K562 (cell line): ENCODE measurements at regions not wholly inside any gene's neighbourhood (a gene's known extent, or its start where the extent isn't known, plus 50 kb on each side); places are given as distances from the start of the nearest gene placed in this dataset.

Experiments used
- CEBPB ChIP-seq: fragments of 450-650 bp; IDR thresholded peaks from 2 replicates; pipeline ENCODE4 v1.6.1; 2016; ENCODE audit warnings: missing genetic modification characterization, missing compliant biosample characterization
- CTCF ChIP-seq, 3 experiments: IDR thresholded peaks in 2 of 3; conservative IDR thresholded peaks in 1 of 3; 2 replicates each; pipeline ENCODE4 v1.5.1; 2011 to 2012; ENCODE audit warnings: low read length in 3 of 3, mild to moderate bottlenecking in 3 of 3, control low read depth in 2 of 3, improper control_type of control experiment in 1 of 3, inconsistent platforms in 1 of 3, low read depth in 1 of 3, mixed read lengths in 1 of 3, moderate library complexity in 1 of 3; ENCODE audit not compliant: insufficient read depth in 2 of 3
- FOS ChIP-seq: IDR thresholded peaks from 3 replicates; pipeline ENCODE4 v1.6.1; 2011; ENCODE audit not compliant: insufficient read length; ENCODE audit errors: extremely low read depth
- FUS ChIP-seq: fragments of 200-400 bp; formaldehyde crosslinking; optimal IDR thresholded peaks from 2 replicates; pipeline ENCODE3; 2017; ENCODE audit warnings: low read depth, low read length
- NBN ChIP-seq: fragments of 450-650 bp; IDR thresholded peaks from 2 replicates; pipeline ENCODE4 v1.6.1; 2016; ENCODE audit warnings: low read depth, mild to moderate bottlenecking
- ZBTB9 ChIP-seq: fragments of 450-650 bp; formaldehyde crosslinking; IDR thresholded peaks from 2 replicates; pipeline ENCODE4 v1.4.0; 2020; ENCODE audit warnings: mild to moderate bottlenecking, moderate library complexity

GRCh38 chr5:171537923-171538537, 118.6 kb downstream of the FGF18 start:
- TF ChIP-seq NBN, result no peak
- TF ChIP-seq CEBPB, result no peak
- no peak for TF ChIP-seq ZBTB9 (CRISPR knock-in tag)
- TF ChIP-seq CTCF (IDR thresholded peaks at IDR 0.05 in 2 of 3, conservative IDR thresholded peaks at IDR 0.05 in 1 of 3; ENCODE audit: insufficient read depth in 2 of 3, low read depth in 1 of 3, low read length in 3 of 3), result no peak
- peak; percentile 20 for TF ChIP-seq FOS
- no peak for TF ChIP-seq FUS
